IMR-90 (cell line): ENCODE measurements at regions not wholly inside any gene's neighbourhood (a gene's known extent, or its start where the extent isn't known, plus 50 kb on each side); places are given as distances from the start of the nearest gene placed in this dataset.

ENCODE experiments used
- ATAC-seq: fragments of 200-7000 bp; cut with Tn5 transposase; 2 replicates; pipeline ENCODE4 v1.9.1; 2020; ENCODE audit warnings: low read depth, mild to moderate bottlenecking, moderate library complexity
- BruUV-seq: library from RNA; stranded (reverse); fragments of 400-500 nt; replicated peaks from 2 replicates; lab custom pipeline; 2021; lab: Mats Ljungman, UMichigan
- CTCF ChIA-PET: fragments of 300-600 bp; formaldehyde crosslinking; extraction: SDS; loops from one replicate; lab custom pipeline; 2021; ENCODE audit warnings: antibody characterized with exemption; lab: Yijun Ruan, JAX
- POLR2A ChIA-PET: fragments of 300-600 bp; sonication (Branson Sonifier 250); formaldehyde crosslinking; loops from one replicate; lab custom pipeline; 2022; ENCODE audit warnings: antibody characterized with exemption; ENCODE audit not compliant: unreplicated experiment; lab: Charles Lee
- DNase-seq: peaks from one replicate; pipeline ENCODE4 v3.0.0; 2013
- H2AFZ ChIP-seq: replicated peaks from 2 replicates; pipeline ENCODE3; 2013; ENCODE audit warnings: low read length, mild to moderate bottlenecking; ENCODE audit not compliant: poor library complexity
- H2AK5ac ChIP-seq: 2 replicates; pipeline ENCODE4 v1.6.1; 2013; ENCODE audit warnings: low read depth, low read length, inconsistent platforms
- H2AK9ac ChIP-seq: replicated peaks from 2 replicates; pipeline ENCODE3; 2013; ENCODE audit warnings: mild to moderate bottlenecking, low read depth, low read length, moderate library complexity; ENCODE audit not compliant: poor library complexity
- H2BK120ac ChIP-seq: 2 replicates; pipeline ENCODE4 v1.6.1; 2013; ENCODE audit warnings: low read depth, low read length, inconsistent platforms
- H2BK15ac ChIP-seq: 3 replicates; pipeline ENCODE4 v1.6.1; 2013; ENCODE audit warnings: low read depth, low read length, inconsistent platforms
- H2BK20ac ChIP-seq: 2 replicates; pipeline ENCODE4 v1.6.1; 2013; ENCODE audit warnings: low read depth, mild to moderate bottlenecking, inconsistent platforms, low read length, moderate library complexity
- H2BK5ac ChIP-seq: 2 replicates; pipeline ENCODE4 v1.6.1; 2013; ENCODE audit warnings: mild to moderate bottlenecking, low read depth, low read length, inconsistent platforms; ENCODE audit not compliant: poor library complexity, severe bottlenecking
- H3K14ac ChIP-seq: replicated peaks from 2 replicates; pipeline ENCODE4 v1.6.1; 2013; ENCODE audit warnings: low read depth, low read length, inconsistent platforms
- H3K18ac ChIP-seq: 2 replicates; pipeline ENCODE4 v1.6.1; 2013; ENCODE audit warnings: low read depth, low read length, control low read depth
- H3K23ac ChIP-seq: 2 replicates; pipeline ENCODE4 v1.6.1; 2013; ENCODE audit warnings: low read depth, low read length, inconsistent platforms
- H3K27ac ChIP-seq: 2 replicates; pipeline ENCODE4 v1.5.1; 2013; ENCODE audit warnings: mild to moderate bottlenecking, control low read depth, low read length; ENCODE audit not compliant: insufficient read depth
- H3K27me3 ChIP-seq: 2 replicates; pipeline ENCODE4 v1.6.1; 2013; ENCODE audit warnings: low read length; ENCODE audit not compliant: control insufficient read depth, insufficient read depth
- H3K36me3 ChIP-seq: 2 replicates; pipeline ENCODE4 v1.6.1; 2013; ENCODE audit warnings: low read length, mixed read lengths; ENCODE audit not compliant: control insufficient read depth, insufficient read depth
- H3K4ac ChIP-seq: 2 replicates; pipeline ENCODE4 v1.6.1; 2013; ENCODE audit warnings: low read depth, low read length, inconsistent platforms
- H3K4me1 ChIP-seq: 2 replicates; pipeline ENCODE4 v1.6.1; 2013; ENCODE audit warnings: low read length, mixed read lengths; ENCODE audit not compliant: control insufficient read depth, insufficient read depth
- H3K4me2 ChIP-seq: 2 replicates; pipeline ENCODE4 v1.6.1; 2013; ENCODE audit warnings: low read depth, mild to moderate bottlenecking, control low read depth, low read length, moderate library complexity
- H3K4me3 ChIP-seq: 2 replicates; pipeline ENCODE4 v1.5.1; 2013; ENCODE audit warnings: low read depth, mild to moderate bottlenecking, control low read depth, low read length, moderate library complexity; ENCODE audit not compliant: insufficient read depth
- H3K56ac ChIP-seq: 2 replicates; pipeline ENCODE4 v1.6.1; 2013; ENCODE audit warnings: low read length, inconsistent platforms; ENCODE audit not compliant: insufficient read depth; ENCODE audit errors: extremely low read depth
- H3K79me1 ChIP-seq, 2 experiments: 2 replicates each; pipeline ENCODE4 v1.6.1; 2013; ENCODE audit warnings: low read length in 2 of 2, inconsistent platforms in 1 of 2, low read depth in 1 of 2
- H3K9ac ChIP-seq: 2 replicates; pipeline ENCODE4 v1.6.1; 2013; ENCODE audit warnings: low read depth, low read length, control low read depth
- H3K9me1 ChIP-seq: 2 replicates; pipeline ENCODE4 v1.6.1; 2013; ENCODE audit warnings: low read length, inconsistent platforms; ENCODE audit not compliant: insufficient read depth
- H3K9me3 ChIP-seq: 2 replicates; pipeline ENCODE4 v1.6.1; 2013; ENCODE audit warnings: low read length; ENCODE audit not compliant: control insufficient read depth, insufficient read depth
- H4K20me1 ChIP-seq: 2 replicates; pipeline ENCODE4 v1.6.1; 2013; ENCODE audit warnings: low read length, inconsistent platforms; ENCODE audit not compliant: insufficient read depth
- H4K5ac ChIP-seq: 2 replicates; pipeline ENCODE4 v1.6.1; 2013; ENCODE audit warnings: mild to moderate bottlenecking, low read depth, low read length, control low read depth
- H4K8ac ChIP-seq, 2 experiments: 2 replicates each; pipeline ENCODE4 v1.6.1; 2013; ENCODE audit warnings: low read depth in 2 of 2, low read length in 2 of 2, control low read depth in 1 of 2, inconsistent platforms in 1 of 2
- H4K91ac ChIP-seq: 2 replicates; pipeline ENCODE4 v1.6.1; 2013; ENCODE audit warnings: low read depth, low read length, inconsistent platforms; ENCODE audit not compliant: insufficient read depth
- BHLHE40 ChIP-seq: fragments of 150-350 bp; IDR thresholded peaks from 2 replicates; pipeline ENCODE4 v1.6.1; 2016; ENCODE audit warnings: mild to moderate bottlenecking, low read depth, low read length
- CEBPB ChIP-seq: IDR thresholded peaks from 2 replicates; pipeline ENCODE4 v1.6.1; 2012; ENCODE audit warnings: low read depth, low read length, improper control_type of control experiment
- CHD1 ChIP-seq: IDR thresholded peaks from 2 replicates; pipeline ENCODE4 v1.6.1; 2012; ENCODE audit warnings: low read depth, low read length, improper control_type of control experiment
- FOS ChIP-seq: fragments of 150-350 bp; IDR thresholded peaks from 2 replicates; pipeline ENCODE4 v1.6.1; 2016; ENCODE audit warnings: low read depth, low read length
- MAFK ChIP-seq: IDR thresholded peaks from 2 replicates; pipeline ENCODE4 v1.6.1; 2012; ENCODE audit warnings: low read depth, low read length, improper control_type of control experiment
- MAZ ChIP-seq: IDR thresholded peaks from 2 replicates; pipeline ENCODE4 v1.6.1; 2012; ENCODE audit warnings: low read depth, mild to moderate bottlenecking, low read length, improper control_type of control experiment, moderate library complexity, borderline replicate concordance
- NFE2L2 ChIP-seq: fragments of 150-350 bp; IDR thresholded peaks from 2 replicates; pipeline ENCODE4 v1.6.1; 2016; ENCODE audit warnings: low read depth, mild to moderate bottlenecking, low read length
- POLR2A ChIP-seq: IDR thresholded peaks from 2 replicates; pipeline ENCODE4 v1.6.1; 2012; ENCODE audit warnings: mild to moderate bottlenecking, low read depth, low read length
- RAD21 ChIP-seq: IDR thresholded peaks from 2 replicates; pipeline ENCODE4 v1.6.1; 2012; ENCODE audit warnings: low read length, improper control_type of control experiment
- RFX5 ChIP-seq: IDR thresholded peaks from 2 replicates; pipeline ENCODE4 v1.8.0; 2012; ENCODE audit warnings: low read depth, mild to moderate bottlenecking, low read length, moderate library complexity
- SMC3 ChIP-seq: fragments of 150-350 bp; IDR thresholded peaks from 2 replicates; pipeline ENCODE4 v1.6.1; 2016; ENCODE audit warnings: low read depth, mild to moderate bottlenecking, antibody characterized with exemption, low read length, moderate library complexity
- WGBS, 2 experiments: methylation state at CpG; one replicate each; pipeline versions ENCODE4 v1.1.5 to v1.1.7; 2013; ENCODE audit warnings: missing lambda C conversion rate in 2 of 2; ENCODE audit not compliant: insufficient read length in 1 of 2; ENCODE audit errors: extremely low coverage in 2 of 2; 5-methylcytosine and 5-hydroxymethylcytosine counted together
- dilution Hi-C: fragments of 300-500 bp; cut with HindIII; formaldehyde crosslinking; loops from one replicate; pipeline ENCODE4 v1.14.3; 2018; ENCODE audit warnings: low sequenced_read_pairs; ENCODE audit not compliant: unreplicated experiment
- in situ Hi-C: fragments of 300-500 bp; cut with MboI; formaldehyde crosslinking; loops from 3 replicates; pipeline ENCODE4 v1.14.3; 2019; ENCODE audit warnings: low sequenced_read_pairs, inconsistent platforms, mixed read lengths
- intact Hi-C: fragments of 100-400 bp; cut with micrococcal nuclease; formaldehyde crosslinking; loops from 2 replicates; pipeline ENCODE4 v1.10.0; 2022
- TF ChIP-seq, protein P1 (sequence below): fragments of 150-350 bp; IDR thresholded peaks from 2 replicates; pipeline ENCODE4 v1.6.1; 2016; ENCODE audit warnings: low read depth, mild to moderate bottlenecking, low read length, moderate library complexity, borderline replicate concordance
- TF ChIP-seq, protein P2 (sequence below): fragments of 150-350 bp; IDR thresholded peaks from 2 replicates; pipeline ENCODE4 v1.6.1; 2017; ENCODE audit warnings: mild to moderate bottlenecking, antibody characterized with exemption, low read length, low read depth
- TF ChIP-seq, protein P3 (sequence below): conservative IDR thresholded peaks from 2 replicates; pipeline ENCODE4 v1.5.1; 2012; ENCODE audit warnings: mild to moderate bottlenecking, low read depth, low read length, improper control_type of control experiment

DNA sequence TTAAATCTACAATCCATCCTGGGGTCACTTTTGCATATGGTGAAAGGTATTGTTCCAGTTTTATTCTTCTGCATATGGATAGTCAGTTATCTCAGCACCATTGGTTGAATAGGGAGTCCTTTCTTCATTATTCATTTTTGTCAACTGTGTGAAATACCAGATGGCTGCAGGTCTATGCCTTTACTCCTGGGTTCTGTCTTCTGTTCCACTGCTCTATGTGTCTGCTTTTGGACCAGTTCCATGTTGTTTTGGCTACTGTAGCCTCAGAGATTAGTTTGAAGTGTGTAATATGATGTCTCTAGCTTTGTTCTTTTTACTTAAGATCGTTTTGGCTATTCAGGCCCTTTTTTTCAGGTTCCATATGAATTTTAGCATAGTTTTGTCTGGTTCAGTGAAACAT, 795.8 kb downstream of the OTOL1 start:
- intact Hi-C loops = loop anchor here (10.0 kb wide), 1 partner anchor 202 kb away; no protein-coding TSS in a partner anchor
- POLR2A ChIA-PET = no interaction called here

More for the DNA sequence above, 795.8 kb downstream of the OTOL1 start:
- Histone ChIP-seq H4K5ac (no peak overlapping the region; the same call in 1 of the 2 replicates), H2BK120ac (no peak overlapping the region), H3K27ac (no peak overlapping the region), H3K79me1 (no peaks in the 10 kb centered on the region), H4K20me1 (no peaks in the 10 kb centered on the region), H2AFZ (no peak overlapping the region), H3K9ac (no peak overlapping the region), H3K4me3 (no peak overlapping the region), H2AK5ac (no peak overlapping the region), H3K27me3 (no peaks in the 10 kb centered on the region), H3K23ac (no peak overlapping the region), H3K4me1 (peaks cover 4% of the 10 kb centered on the region; the same call in 1 of the 2 replicates), H2BK15ac (no peak overlapping the region; the same call in 2 of the 3 replicates), H3K9me1 (peaks cover 3% of the 10 kb centered on the region; the same call in 1 of the 2 replicates), H3K9me3 (no peaks in the 10 kb centered on the region), H2BK20ac (peak overlapping the region; percentile 61; the same call in 1 of the 2 replicates), H3K14ac (no peak overlapping the region), H3K56ac (no peak overlapping the region), H2AK9ac (no peak overlapping the region), H4K8ac (no peak overlapping the region), H3K4ac (no peak overlapping the region), H2BK5ac (no peak overlapping the region), H3K4me2 (no peak overlapping the region), H4K91ac (no peak overlapping the region), H3K18ac (no peak overlapping the region; the same call in 1 of the 2 replicates), H3K36me3 (no peaks in the 10 kb centered on the region)
- CTCF ChIA-PET = no interaction called here
- WGBS, 2 experiments = no CpG with 5 or more reads among the region's 1 CpG
- dilution Hi-C loops = no loop called here
- BruUV-seq = no TSS peak
- in situ Hi-C loops = no loop called here
- TF ChIP-seq NFE2L2 (no peak), POLR2A (no peak), RAD21 (no peak), MAZ (no peak), CHD1 (no peak), SMC3 (no peak), MAFK (no peak), RFX5 (no peak), BHLHE40 (no peak), FOS (no peak), CEBPB (no peak)
- TF ChIP-seq, protein P1, sequence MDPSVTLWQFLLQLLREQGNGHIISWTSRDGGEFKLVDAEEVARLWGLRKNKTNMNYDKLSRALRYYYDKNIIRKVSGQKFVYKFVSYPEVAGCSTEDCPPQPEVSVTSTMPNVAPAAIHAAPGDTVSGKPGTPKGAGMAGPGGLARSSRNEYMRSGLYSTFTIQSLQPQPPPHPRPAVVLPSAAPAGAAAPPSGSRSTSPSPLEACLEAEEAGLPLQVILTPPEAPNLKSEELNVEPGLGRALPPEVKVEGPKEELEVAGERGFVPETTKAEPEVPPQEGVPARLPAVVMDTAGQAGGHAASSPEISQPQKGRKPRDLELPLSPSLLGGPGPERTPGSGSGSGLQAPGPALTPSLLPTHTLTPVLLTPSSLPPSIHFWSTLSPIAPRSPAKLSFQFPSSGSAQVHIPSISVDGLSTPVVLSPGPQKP = no peak
- TF ChIP-seq, protein P2, sequence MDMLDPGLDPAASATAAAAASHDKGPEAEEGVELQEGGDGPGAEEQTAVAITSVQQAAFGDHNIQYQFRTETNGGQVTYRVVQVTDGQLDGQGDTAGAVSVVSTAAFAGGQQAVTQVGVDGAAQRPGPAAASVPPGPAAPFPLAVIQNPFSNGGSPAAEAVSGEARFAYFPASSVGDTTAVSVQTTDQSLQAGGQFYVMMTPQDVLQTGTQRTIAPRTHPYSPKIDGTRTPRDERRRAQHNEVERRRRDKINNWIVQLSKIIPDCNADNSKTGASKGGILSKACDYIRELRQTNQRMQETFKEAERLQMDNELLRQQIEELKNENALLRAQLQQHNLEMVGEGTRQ = no peak
- TF ChIP-seq, protein P3, sequence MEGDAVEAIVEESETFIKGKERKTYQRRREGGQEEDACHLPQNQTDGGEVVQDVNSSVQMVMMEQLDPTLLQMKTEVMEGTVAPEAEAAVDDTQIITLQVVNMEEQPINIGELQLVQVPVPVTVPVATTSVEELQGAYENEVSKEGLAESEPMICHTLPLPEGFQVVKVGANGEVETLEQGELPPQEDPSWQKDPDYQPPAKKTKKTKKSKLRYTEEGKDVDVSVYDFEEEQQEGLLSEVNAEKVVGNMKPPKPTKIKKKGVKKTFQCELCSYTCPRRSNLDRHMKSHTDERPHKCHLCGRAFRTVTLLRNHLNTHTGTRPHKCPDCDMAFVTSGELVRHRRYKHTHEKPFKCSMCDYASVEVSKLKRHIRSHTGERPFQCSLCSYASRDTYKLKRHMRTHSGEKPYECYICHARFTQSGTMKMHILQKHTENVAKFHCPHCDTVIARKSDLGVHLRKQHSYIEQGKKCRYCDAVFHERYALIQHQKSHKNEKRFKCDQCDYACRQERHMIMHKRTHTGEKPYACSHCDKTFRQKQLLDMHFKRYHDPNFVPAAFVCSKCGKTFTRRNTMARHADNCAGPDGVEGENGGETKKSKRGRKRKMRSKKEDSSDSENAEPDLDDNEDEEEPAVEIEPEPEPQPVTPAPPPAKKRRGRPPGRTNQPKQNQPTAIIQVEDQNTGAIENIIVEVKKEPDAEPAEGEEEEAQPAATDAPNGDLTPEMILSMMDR = no peak
- DNase-seq = no peak
- no peak for ATAC-seq
